ENCODE measurements at regions not wholly inside any gene's neighbourhood (a gene's known extent, or its start where the extent isn't known, plus 50 kb on each side); places are given as distances from the start of the nearest gene placed in this dataset.

DNA sequence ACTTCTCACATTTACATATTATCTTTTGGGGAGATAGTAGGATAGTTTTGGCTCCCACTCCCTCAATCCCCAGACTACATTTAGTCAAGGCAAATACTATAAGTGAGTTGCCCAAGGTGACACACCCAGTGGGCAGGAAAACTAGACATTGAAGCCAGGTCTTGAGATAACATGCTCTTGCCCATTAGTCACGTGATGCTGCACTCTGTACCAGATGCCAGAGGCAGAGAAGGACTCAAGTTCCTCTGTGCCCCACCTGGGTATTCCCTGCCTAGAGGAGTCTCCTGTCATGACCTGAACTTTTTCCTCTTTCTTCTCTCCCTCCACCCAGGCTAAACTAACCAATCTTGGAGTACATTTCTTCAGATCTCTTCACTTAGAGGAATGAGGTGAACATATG lies 484.9 kb downstream of the BUD13 start:
- no peak for TF ChIP-seq MAX (IDR thresholded peaks at IDR 0.05; ENCODE audit: low read depth)
- TF ChIP-seq EP300 (IDR thresholded peaks at IDR 0.05; ENCODE audit: borderline replicate concordance in 1 of 2, low read depth in 1 of 2, low read length in 1 of 2) = no peak
- TF ChIP-seq, protein P1, sequence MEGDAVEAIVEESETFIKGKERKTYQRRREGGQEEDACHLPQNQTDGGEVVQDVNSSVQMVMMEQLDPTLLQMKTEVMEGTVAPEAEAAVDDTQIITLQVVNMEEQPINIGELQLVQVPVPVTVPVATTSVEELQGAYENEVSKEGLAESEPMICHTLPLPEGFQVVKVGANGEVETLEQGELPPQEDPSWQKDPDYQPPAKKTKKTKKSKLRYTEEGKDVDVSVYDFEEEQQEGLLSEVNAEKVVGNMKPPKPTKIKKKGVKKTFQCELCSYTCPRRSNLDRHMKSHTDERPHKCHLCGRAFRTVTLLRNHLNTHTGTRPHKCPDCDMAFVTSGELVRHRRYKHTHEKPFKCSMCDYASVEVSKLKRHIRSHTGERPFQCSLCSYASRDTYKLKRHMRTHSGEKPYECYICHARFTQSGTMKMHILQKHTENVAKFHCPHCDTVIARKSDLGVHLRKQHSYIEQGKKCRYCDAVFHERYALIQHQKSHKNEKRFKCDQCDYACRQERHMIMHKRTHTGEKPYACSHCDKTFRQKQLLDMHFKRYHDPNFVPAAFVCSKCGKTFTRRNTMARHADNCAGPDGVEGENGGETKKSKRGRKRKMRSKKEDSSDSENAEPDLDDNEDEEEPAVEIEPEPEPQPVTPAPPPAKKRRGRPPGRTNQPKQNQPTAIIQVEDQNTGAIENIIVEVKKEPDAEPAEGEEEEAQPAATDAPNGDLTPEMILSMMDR (IDR thresholded peaks at IDR 0.05) = no peak
- TF ChIP-seq CHD2 (IDR thresholded peaks at IDR 0.05; ENCODE audit: low read length, partially characterized antibody) = no peak
- no peak for TF ChIP-seq MXI1 (IDR thresholded peaks at IDR 0.05; ENCODE audit: low read depth, low read length)
- no peak for TF ChIP-seq USF1 (IDR thresholded peaks at IDR 0.05; ENCODE audit: borderline replicate concordance, low read depth)
- no peak for TF ChIP-seq POLR2AphosphoS5 (IDR thresholded peaks at IDR 0.05; ENCODE audit: low read depth, low read length)
- TF ChIP-seq, protein P2, sequence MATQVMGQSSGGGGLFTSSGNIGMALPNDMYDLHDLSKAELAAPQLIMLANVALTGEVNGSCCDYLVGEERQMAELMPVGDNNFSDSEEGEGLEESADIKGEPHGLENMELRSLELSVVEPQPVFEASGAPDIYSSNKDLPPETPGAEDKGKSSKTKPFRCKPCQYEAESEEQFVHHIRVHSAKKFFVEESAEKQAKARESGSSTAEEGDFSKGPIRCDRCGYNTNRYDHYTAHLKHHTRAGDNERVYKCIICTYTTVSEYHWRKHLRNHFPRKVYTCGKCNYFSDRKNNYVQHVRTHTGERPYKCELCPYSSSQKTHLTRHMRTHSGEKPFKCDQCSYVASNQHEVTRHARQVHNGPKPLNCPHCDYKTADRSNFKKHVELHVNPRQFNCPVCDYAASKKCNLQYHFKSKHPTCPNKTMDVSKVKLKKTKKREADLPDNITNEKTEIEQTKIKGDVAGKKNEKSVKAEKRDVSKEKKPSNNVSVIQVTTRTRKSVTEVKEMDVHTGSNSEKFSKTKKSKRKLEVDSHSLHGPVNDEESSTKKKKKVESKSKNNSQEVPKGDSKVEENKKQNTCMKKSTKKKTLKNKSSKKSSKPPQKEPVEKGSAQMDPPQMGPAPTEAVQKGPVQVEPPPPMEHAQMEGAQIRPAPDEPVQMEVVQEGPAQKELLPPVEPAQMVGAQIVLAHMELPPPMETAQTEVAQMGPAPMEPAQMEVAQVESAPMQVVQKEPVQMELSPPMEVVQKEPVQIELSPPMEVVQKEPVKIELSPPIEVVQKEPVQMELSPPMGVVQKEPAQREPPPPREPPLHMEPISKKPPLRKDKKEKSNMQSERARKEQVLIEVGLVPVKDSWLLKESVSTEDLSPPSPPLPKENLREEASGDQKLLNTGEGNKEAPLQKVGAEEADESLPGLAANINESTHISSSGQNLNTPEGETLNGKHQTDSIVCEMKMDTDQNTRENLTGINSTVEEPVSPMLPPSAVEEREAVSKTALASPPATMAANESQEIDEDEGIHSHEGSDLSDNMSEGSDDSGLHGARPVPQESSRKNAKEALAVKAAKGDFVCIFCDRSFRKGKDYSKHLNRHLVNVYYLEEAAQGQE (IDR thresholded peaks at IDR 0.05; ENCODE audit: low read depth, low read length) = no peak
- no peak for TF ChIP-seq EZH2phosphoT487 (IDR thresholded peaks at IDR 0.05; ENCODE audit: borderline replicate concordance, low read depth)
- no peak for TF ChIP-seq NFIC (IDR thresholded peaks at IDR 0.05; ENCODE audit: borderline replicate concordance)
- TF ChIP-seq RFX5 (IDR thresholded peaks at IDR 0.05; ENCODE audit: low read length) = no peak
- TF ChIP-seq NRF1 (IDR thresholded peaks at IDR 0.05; ENCODE audit: low read depth, low read length) = no peak

All from SK-N-SH (cell line).